Upper lobe of left lung (tissue), 4 donors: ENCODE measurements at regions not wholly inside any gene's neighbourhood (a gene's known extent, or its start where the extent isn't known, plus 50 kb on each side); places are given as distances from the start of the nearest gene placed in this dataset.

Experiments
- CTCF ChIP-seq, 6 experiments: fragments of 450-650 bp in 4 of 6; fragments of 200-600 bp in 2 of 6; sonication (generic) in 2 of 6; IDR thresholded peaks; one replicate each; pipeline ENCODE4 v1.5.1; 2016 to 2019; ENCODE audit warnings: antibody characterized with exemption in 6 of 6
- POLR2A ChIP-seq, 4 donors: fragments of 450-650 bp; IDR thresholded peaks; one replicate each; pipeline ENCODE4 v1.5.1; 2016 to 2017; ENCODE audit warnings: antibody characterized with exemption in 4 of 4, mild to moderate bottlenecking in 2 of 4
- POLR2AphosphoS5 ChIP-seq, 2 donors: sonication (generic); formaldehyde crosslinking; IDR thresholded peaks; one replicate each; pipeline ENCODE4 v1.5.1; 2017; ENCODE audit warnings: antibody characterized with exemption in 2 of 2

DNA sequence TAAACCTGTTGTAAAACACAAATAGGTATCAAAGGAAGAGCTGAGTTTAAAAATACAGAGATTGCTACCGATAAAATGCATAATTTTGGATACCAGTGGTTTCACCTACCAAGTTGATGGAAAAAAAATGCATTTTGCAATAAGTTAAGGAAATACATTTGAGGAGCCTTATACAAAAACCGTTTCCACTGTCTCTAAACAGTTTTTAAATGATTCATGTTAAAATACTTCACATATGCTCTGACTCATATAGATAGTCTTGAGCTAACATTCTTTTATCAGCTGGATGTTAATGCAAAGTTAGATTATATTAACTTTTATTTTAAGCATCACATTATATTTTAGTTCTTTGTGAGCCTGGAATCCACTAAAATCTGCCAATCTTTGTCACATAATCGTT lies 50.6 kb upstream of the ANKRD17 start:
- TF ChIP-seq POLR2A (IDR thresholded peaks at IDR 0.05) (no peak), CTCF (IDR thresholded peaks at IDR 0.05) (no peak), POLR2AphosphoS5 (IDR thresholded peaks at IDR 0.05) (no peak)
